Endothelial cell of umbilical vein (primary cell): ENCODE measurements at regions not wholly inside any gene's neighbourhood (a gene's known extent, or its start where the extent isn't known, plus 50 kb on each side); places are given as distances from the start of the nearest gene placed in this dataset.

Source experiments
- BruUV-seq: library from RNA; stranded (reverse); fragments of 400-500 nt; replicated peaks from 2 replicates; lab custom pipeline; 2021; lab: Mats Ljungman, UMichigan
- CTCF ChIA-PET: fragments of 300-600, 350-600 bp; sonication (Branson Sonifier 250); formaldehyde crosslinking; loops from one replicate; lab custom pipeline; 2021; ENCODE audit warnings: antibody characterized with exemption, inconsistent platforms; lab: Charles Lee
- POLR2A ChIA-PET: fragments of 300-600, 350-600 bp; sonication (Branson Sonifier 250); formaldehyde crosslinking; loops from one replicate; lab custom pipeline; 2021; ENCODE audit warnings: antibody characterized with exemption, inconsistent platforms; lab: Charles Lee
- DNase-seq: peaks from one replicate; pipeline ENCODE4 v3.0.0-alpha.2; 2011; ENCODE audit warnings: low read depth, low spot score
- FAIRE-seq: peaks from 2 replicates; lab custom pipeline; 2011; peaks lifted over from hg19 to GRCh38; lab: Jason Lieb, UNC
- H2AFZ ChIP-seq: 2 replicates; pipeline ENCODE4 v1.6.0; 2012; ENCODE audit warnings: low read depth, low read length, control low read depth, inconsistent platforms
- H3K27ac ChIP-seq: 2 replicates; pipeline ENCODE4 v1.5.1; 2011; ENCODE audit warnings: low read depth, mild to moderate bottlenecking, control low read depth, low read length, moderate library complexity; ENCODE audit not compliant: insufficient read depth
- H3K27me3 ChIP-seq, 2 experiments: 2 replicates each; pipeline versions ENCODE4 v1.6.0 to v1.6.1; 2011; ENCODE audit warnings: low read length in 2 of 2, mixed read lengths in 1 of 2; ENCODE audit not compliant: control insufficient read depth in 2 of 2, insufficient read depth in 2 of 2
- H3K36me3 ChIP-seq, 2 experiments: 2 replicates in 1 of 2; 3 replicates in 1 of 2; pipeline ENCODE4 v1.5.1; 2011; ENCODE audit warnings: low read length in 2 of 2, mild to moderate bottlenecking in 1 of 2, moderate library complexity in 1 of 2; ENCODE audit not compliant: control insufficient read depth in 2 of 2, insufficient read depth in 2 of 2; ENCODE audit errors: extremely low read depth in 1 of 2
- H3K4me1 ChIP-seq: 3 replicates; pipeline ENCODE4 v1.5.1; 2011; ENCODE audit warnings: mild to moderate bottlenecking, low read length; ENCODE audit not compliant: control insufficient read depth, insufficient read depth; ENCODE audit errors: extremely low read depth
- H3K4me2 ChIP-seq: 2 replicates; pipeline ENCODE4 v1.6.1; 2011; ENCODE audit warnings: low read length, control low read depth, mixed read lengths; ENCODE audit not compliant: insufficient read depth
- H3K4me3 ChIP-seq, 3 experiments: fragments of 200-600 bp in 1 of 3; sonication (generic), shearing (Covaris generic) in 1 of 3; replicated peaks in 1 of 3; 2 replicates each; pipeline ENCODE4 v1.5.1; 2011 to 2016; ENCODE audit warnings: control low read depth in 3 of 3, low read length in 3 of 3, mild to moderate bottlenecking in 2 of 3, inconsistent platforms in 1 of 3, low read depth in 1 of 3, moderate library complexity in 1 of 3; ENCODE audit not compliant: insufficient read depth in 1 of 3
- H3K79me2 ChIP-seq: 2 replicates; pipeline ENCODE4 v1.6.0; 2012; ENCODE audit warnings: low read length, inconsistent platforms; ENCODE audit not compliant: control insufficient read depth, insufficient read depth
- H3K9ac ChIP-seq: replicated peaks from 2 replicates; pipeline ENCODE3; 2011; ENCODE audit warnings: low read length, control low read depth; ENCODE audit not compliant: insufficient read depth; ENCODE audit errors: extremely low read depth
- H3K9me1 ChIP-seq: replicated peaks from 3 replicates; pipeline ENCODE4 v1.6.0; 2011; ENCODE audit warnings: mild to moderate bottlenecking, low read length; ENCODE audit not compliant: control insufficient read depth, insufficient read depth; ENCODE audit errors: extremely low read depth
- H3K9me3 ChIP-seq: replicated peaks from 2 replicates; pipeline ENCODE4 v1.5.1; 2012; ENCODE audit warnings: low read length, inconsistent platforms; ENCODE audit not compliant: control insufficient read depth, insufficient read depth
- H4K20me1 ChIP-seq: replicated peaks from 2 replicates; pipeline ENCODE3; 2011; ENCODE audit warnings: mild to moderate bottlenecking, low read length; ENCODE audit not compliant: control insufficient read depth, insufficient read depth; ENCODE audit errors: extremely low read depth
- EZH2 ChIP-seq: IDR thresholded peaks from 2 replicates; pipeline ENCODE4 v1.6.1; 2012; ENCODE audit warnings: borderline replicate concordance, low read depth, mild to moderate bottlenecking, moderate library complexity, low read length, inconsistent platforms; ENCODE audit not compliant: severe bottlenecking
- FOS ChIP-seq: IDR thresholded peaks from 2 replicates; pipeline ENCODE4 v1.6.1; 2011; ENCODE audit warnings: mild to moderate bottlenecking, low read length, moderate library complexity, borderline replicate concordance; ENCODE audit not compliant: insufficient read depth
- GATA2 ChIP-seq: IDR thresholded peaks from 2 replicates; pipeline ENCODE4 v1.7.0; 2011; ENCODE audit warnings: low read depth, mild to moderate bottlenecking, moderate library complexity, mixed read lengths, low read length; ENCODE audit not compliant: insufficient read length, insufficient read depth
- JUN ChIP-seq: IDR thresholded peaks from 2 replicates; pipeline ENCODE4 v1.6.1; 2011; ENCODE audit warnings: borderline replicate concordance, low read depth; ENCODE audit not compliant: insufficient read length, insufficient read depth
- MYC ChIP-seq: IDR thresholded peaks from one replicate; pipeline ENCODE4 v1.6.1; 2011; ENCODE audit warnings: mild to moderate bottlenecking, low read depth, low read length
- POLR2A ChIP-seq: IDR thresholded peaks from 2 replicates; pipeline ENCODE4 v1.6.1; 2012; ENCODE audit warnings: low read depth, mild to moderate bottlenecking, control low read depth, low read length
- POLR2AphosphoS5 ChIP-seq: IDR thresholded peaks from 2 replicates; pipeline ENCODE4 v1.6.1; 2012; ENCODE audit warnings: low read depth, mild to moderate bottlenecking, control low read depth, low read length, moderate library complexity; ENCODE audit not compliant: insufficient read depth
- dilution Hi-C: fragments of 300-500 bp; cut with MboI; formaldehyde crosslinking; loops from one replicate; pipeline ENCODE4 v1.15.0; 2019; ENCODE audit warnings: low sequenced_read_pairs; ENCODE audit not compliant: extremely low pct_ligation_motif_present
- intact Hi-C: fragments of 100-400 bp; cut with micrococcal nuclease; formaldehyde crosslinking; loops from one replicate; pipeline ENCODE4 v1.10.0; 2022
- TF ChIP-seq, protein P1 (sequence below): IDR thresholded peaks from 2 replicates; pipeline ENCODE4 v1.6.1; 2011; ENCODE audit not compliant: insufficient read depth, insufficient read length
- TF ChIP-seq, protein P2 (sequence below), 2 donors: IDR thresholded peaks; 1 replicate in 1 of 2; 2 replicates in 1 of 2; pipeline ENCODE4 v1.5.1; 2011; ENCODE audit warnings: low read length in 2 of 2, mild to moderate bottlenecking in 2 of 2, moderate library complexity in 2 of 2, control low read depth in 1 of 2, inconsistent platforms in 1 of 2, low read depth in 1 of 2; ENCODE audit not compliant: insufficient read depth in 1 of 2; ENCODE audit errors: extremely low read depth in 1 of 2

DNA sequence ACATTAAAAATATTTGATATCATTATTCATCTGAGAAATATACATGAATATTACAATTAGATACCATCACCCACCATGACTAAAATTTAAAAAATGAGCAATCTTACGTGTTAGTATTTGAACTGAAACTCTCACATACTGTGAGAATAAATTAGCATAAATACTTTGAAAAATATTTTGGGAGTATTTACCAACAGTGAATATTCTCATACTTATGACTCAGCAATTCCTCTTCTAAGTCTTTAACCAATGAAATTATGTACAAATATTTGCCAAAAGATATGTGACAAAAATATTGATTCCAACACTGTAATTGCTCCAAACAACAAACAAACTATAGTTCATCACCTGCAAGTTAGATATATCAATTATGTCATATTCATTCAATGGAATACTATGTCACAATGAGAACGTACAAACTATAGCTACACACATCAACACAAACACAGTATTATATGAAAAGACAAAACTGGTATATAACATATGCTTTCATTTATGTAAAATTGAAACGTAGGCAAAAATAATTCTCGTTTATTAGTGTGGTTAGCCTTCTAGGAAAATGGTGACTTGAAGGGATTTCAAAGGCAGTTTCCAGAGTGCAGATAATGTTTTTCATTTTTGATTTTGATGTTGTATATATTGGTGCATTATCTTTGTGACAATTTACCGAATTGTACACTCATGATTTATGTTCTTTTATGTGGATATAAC, 742.2 kb downstream of the SLC16A7 start:
- DNase-seq (no peak), FAIRE-seq (no peak)
- intact Hi-C loops, result no loop called here
- Histone ChIP-seq H3K27me3 (no peaks in the 10 kb centered on the region), H3K4me2 (no peak overlapping the region), H3K9me1 (no peaks in the 10 kb centered on the region), H3K79me2 (no peaks in the 10 kb centered on the region), H3K36me3 (no peaks in the 10 kb centered on the region), H3K9ac (no peak overlapping the region), H2AFZ (no peak overlapping the region), H4K20me1 (no peaks in the 10 kb centered on the region), H3K4me3 (no peak overlapping the region), H3K27ac (no peak overlapping the region), H3K9me3 (no peaks in the 10 kb centered on the region), H3K4me1 (peaks cover 21% of the 10 kb centered on the region)
- dilution Hi-C loops, result no loop called here
- BruUV-seq, result no TSS peak
- ChIA-PET POLR2A (no interaction called here), CTCF (no interaction called here)
- TF ChIP-seq EZH2, result no peak
- TF ChIP-seq POLR2AphosphoS5, result no peak
- TF ChIP-seq JUN, result no peak
- TF ChIP-seq, protein P1, sequence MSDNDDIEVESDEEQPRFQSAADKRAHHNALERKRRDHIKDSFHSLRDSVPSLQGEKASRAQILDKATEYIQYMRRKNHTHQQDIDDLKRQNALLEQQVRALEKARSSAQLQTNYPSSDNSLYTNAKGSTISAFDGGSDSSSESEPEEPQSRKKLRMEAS, result no peak
- no peak for TF ChIP-seq POLR2A
- TF ChIP-seq FOS, result no peak
- TF ChIP-seq GATA2, result no peak
- TF ChIP-seq, protein P2, sequence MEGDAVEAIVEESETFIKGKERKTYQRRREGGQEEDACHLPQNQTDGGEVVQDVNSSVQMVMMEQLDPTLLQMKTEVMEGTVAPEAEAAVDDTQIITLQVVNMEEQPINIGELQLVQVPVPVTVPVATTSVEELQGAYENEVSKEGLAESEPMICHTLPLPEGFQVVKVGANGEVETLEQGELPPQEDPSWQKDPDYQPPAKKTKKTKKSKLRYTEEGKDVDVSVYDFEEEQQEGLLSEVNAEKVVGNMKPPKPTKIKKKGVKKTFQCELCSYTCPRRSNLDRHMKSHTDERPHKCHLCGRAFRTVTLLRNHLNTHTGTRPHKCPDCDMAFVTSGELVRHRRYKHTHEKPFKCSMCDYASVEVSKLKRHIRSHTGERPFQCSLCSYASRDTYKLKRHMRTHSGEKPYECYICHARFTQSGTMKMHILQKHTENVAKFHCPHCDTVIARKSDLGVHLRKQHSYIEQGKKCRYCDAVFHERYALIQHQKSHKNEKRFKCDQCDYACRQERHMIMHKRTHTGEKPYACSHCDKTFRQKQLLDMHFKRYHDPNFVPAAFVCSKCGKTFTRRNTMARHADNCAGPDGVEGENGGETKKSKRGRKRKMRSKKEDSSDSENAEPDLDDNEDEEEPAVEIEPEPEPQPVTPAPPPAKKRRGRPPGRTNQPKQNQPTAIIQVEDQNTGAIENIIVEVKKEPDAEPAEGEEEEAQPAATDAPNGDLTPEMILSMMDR (IDR thresholded peaks at IDR 0.05; ENCODE audit: extremely low read depth in 1 of 2, insufficient read depth in 1 of 2, low read depth in 1 of 2, low read length in 2 of 2), result no peak
- TF ChIP-seq MYC, result no peak
